Endothelial cell of umbilical vein (primary cell): ENCODE measurements at regions not wholly inside any gene's neighbourhood (a gene's known extent, or its start where the extent isn't known, plus 50 kb on each side); places are given as distances from the start of the nearest gene placed in this dataset.

Experiments
- BruUV-seq: library from RNA; stranded (reverse); fragments of 400-500 nt; replicated peaks from 2 replicates; lab custom pipeline; 2021; lab: Mats Ljungman, UMichigan
- CTCF ChIA-PET: fragments of 300-600, 350-600 bp; sonication (Branson Sonifier 250); formaldehyde crosslinking; loops from one replicate; lab custom pipeline; 2021; ENCODE audit warnings: antibody characterized with exemption, inconsistent platforms; lab: Charles Lee
- POLR2A ChIA-PET: fragments of 300-600, 350-600 bp; sonication (Branson Sonifier 250); formaldehyde crosslinking; loops from one replicate; lab custom pipeline; 2021; ENCODE audit warnings: antibody characterized with exemption, inconsistent platforms; lab: Charles Lee
- DNase-seq: peaks from one replicate; pipeline ENCODE4 v3.0.0-alpha.2; 2011; ENCODE audit warnings: low read depth, low spot score
- FAIRE-seq: peaks from 2 replicates; lab custom pipeline; 2011; peaks lifted over from hg19 to GRCh38; lab: Jason Lieb, UNC
- H2AFZ ChIP-seq: 2 replicates; pipeline ENCODE4 v1.6.0; 2012; ENCODE audit warnings: low read depth, low read length, control low read depth, inconsistent platforms
- H3K27ac ChIP-seq: 2 replicates; pipeline ENCODE4 v1.5.1; 2011; ENCODE audit warnings: low read depth, mild to moderate bottlenecking, control low read depth, low read length, moderate library complexity; ENCODE audit not compliant: insufficient read depth
- H3K27me3 ChIP-seq, 2 experiments: 2 replicates each; pipeline versions ENCODE4 v1.6.0 to v1.6.1; 2011; ENCODE audit warnings: low read length in 2 of 2, mixed read lengths in 1 of 2; ENCODE audit not compliant: control insufficient read depth in 2 of 2, insufficient read depth in 2 of 2
- H3K36me3 ChIP-seq, 2 experiments: 2 replicates in 1 of 2; 3 replicates in 1 of 2; pipeline ENCODE4 v1.5.1; 2011; ENCODE audit warnings: low read length in 2 of 2, mild to moderate bottlenecking in 1 of 2, moderate library complexity in 1 of 2; ENCODE audit not compliant: control insufficient read depth in 2 of 2, insufficient read depth in 2 of 2; ENCODE audit errors: extremely low read depth in 1 of 2
- H3K4me1 ChIP-seq: 3 replicates; pipeline ENCODE4 v1.5.1; 2011; ENCODE audit warnings: mild to moderate bottlenecking, low read length; ENCODE audit not compliant: control insufficient read depth, insufficient read depth; ENCODE audit errors: extremely low read depth
- H3K4me2 ChIP-seq: 2 replicates; pipeline ENCODE4 v1.6.1; 2011; ENCODE audit warnings: low read length, control low read depth, mixed read lengths; ENCODE audit not compliant: insufficient read depth
- H3K4me3 ChIP-seq, 3 experiments: fragments of 200-600 bp in 1 of 3; sonication (generic), shearing (Covaris generic) in 1 of 3; replicated peaks in 1 of 3; 2 replicates each; pipeline ENCODE4 v1.5.1; 2011 to 2016; ENCODE audit warnings: control low read depth in 3 of 3, low read length in 3 of 3, mild to moderate bottlenecking in 2 of 3, inconsistent platforms in 1 of 3, low read depth in 1 of 3, moderate library complexity in 1 of 3; ENCODE audit not compliant: insufficient read depth in 1 of 3
- H3K79me2 ChIP-seq: 2 replicates; pipeline ENCODE4 v1.6.0; 2012; ENCODE audit warnings: low read length, inconsistent platforms; ENCODE audit not compliant: control insufficient read depth, insufficient read depth
- H3K9ac ChIP-seq: replicated peaks from 2 replicates; pipeline ENCODE3; 2011; ENCODE audit warnings: low read length, control low read depth; ENCODE audit not compliant: insufficient read depth; ENCODE audit errors: extremely low read depth
- H3K9me1 ChIP-seq: replicated peaks from 3 replicates; pipeline ENCODE4 v1.6.0; 2011; ENCODE audit warnings: mild to moderate bottlenecking, low read length; ENCODE audit not compliant: control insufficient read depth, insufficient read depth; ENCODE audit errors: extremely low read depth
- H3K9me3 ChIP-seq: replicated peaks from 2 replicates; pipeline ENCODE4 v1.5.1; 2012; ENCODE audit warnings: low read length, inconsistent platforms; ENCODE audit not compliant: control insufficient read depth, insufficient read depth
- H4K20me1 ChIP-seq: replicated peaks from 2 replicates; pipeline ENCODE3; 2011; ENCODE audit warnings: mild to moderate bottlenecking, low read length; ENCODE audit not compliant: control insufficient read depth, insufficient read depth; ENCODE audit errors: extremely low read depth
- EZH2 ChIP-seq: IDR thresholded peaks from 2 replicates; pipeline ENCODE4 v1.6.1; 2012; ENCODE audit warnings: borderline replicate concordance, low read depth, mild to moderate bottlenecking, moderate library complexity, low read length, inconsistent platforms; ENCODE audit not compliant: severe bottlenecking
- FOS ChIP-seq: IDR thresholded peaks from 2 replicates; pipeline ENCODE4 v1.6.1; 2011; ENCODE audit warnings: mild to moderate bottlenecking, low read length, moderate library complexity, borderline replicate concordance; ENCODE audit not compliant: insufficient read depth
- GATA2 ChIP-seq: IDR thresholded peaks from 2 replicates; pipeline ENCODE4 v1.7.0; 2011; ENCODE audit warnings: low read depth, mild to moderate bottlenecking, moderate library complexity, mixed read lengths, low read length; ENCODE audit not compliant: insufficient read length, insufficient read depth
- JUN ChIP-seq: IDR thresholded peaks from 2 replicates; pipeline ENCODE4 v1.6.1; 2011; ENCODE audit warnings: borderline replicate concordance, low read depth; ENCODE audit not compliant: insufficient read length, insufficient read depth
- MYC ChIP-seq: IDR thresholded peaks from one replicate; pipeline ENCODE4 v1.6.1; 2011; ENCODE audit warnings: mild to moderate bottlenecking, low read depth, low read length
- POLR2A ChIP-seq: IDR thresholded peaks from 2 replicates; pipeline ENCODE4 v1.6.1; 2012; ENCODE audit warnings: low read depth, mild to moderate bottlenecking, control low read depth, low read length
- POLR2AphosphoS5 ChIP-seq: IDR thresholded peaks from 2 replicates; pipeline ENCODE4 v1.6.1; 2012; ENCODE audit warnings: low read depth, mild to moderate bottlenecking, control low read depth, low read length, moderate library complexity; ENCODE audit not compliant: insufficient read depth
- dilution Hi-C: fragments of 300-500 bp; cut with MboI; formaldehyde crosslinking; loops from one replicate; pipeline ENCODE4 v1.15.0; 2019; ENCODE audit warnings: low sequenced_read_pairs; ENCODE audit not compliant: extremely low pct_ligation_motif_present
- intact Hi-C: fragments of 100-400 bp; cut with micrococcal nuclease; formaldehyde crosslinking; loops from one replicate; pipeline ENCODE4 v1.10.0; 2022
- TF ChIP-seq, protein P1 (sequence below), 2 donors: IDR thresholded peaks; 1 replicate in 1 of 2; 2 replicates in 1 of 2; pipeline ENCODE4 v1.5.1; 2011; ENCODE audit warnings: low read length in 2 of 2, mild to moderate bottlenecking in 2 of 2, moderate library complexity in 2 of 2, control low read depth in 1 of 2, inconsistent platforms in 1 of 2, low read depth in 1 of 2; ENCODE audit not compliant: insufficient read depth in 1 of 2; ENCODE audit errors: extremely low read depth in 1 of 2
- TF ChIP-seq, protein P2 (sequence below): IDR thresholded peaks from 2 replicates; pipeline ENCODE4 v1.6.1; 2011; ENCODE audit not compliant: insufficient read depth, insufficient read length

DNA sequence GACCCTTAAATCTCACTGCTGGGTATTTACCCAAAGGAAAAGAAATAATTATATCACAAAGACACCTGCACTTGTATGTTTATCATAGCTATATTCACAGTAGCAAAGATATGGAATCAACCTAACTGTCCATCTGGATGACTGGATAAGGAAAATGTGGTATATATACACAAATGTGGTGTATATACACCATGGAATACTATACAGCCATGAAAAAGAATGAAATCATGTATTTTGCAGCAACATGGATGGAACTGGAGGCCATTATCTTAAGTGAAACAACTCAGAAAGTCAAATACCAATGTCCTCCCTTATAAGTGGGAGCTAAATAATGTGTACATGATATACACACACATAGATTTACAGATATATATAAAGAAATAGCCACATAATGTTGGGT lies 168.2 kb downstream of the SH2D4B start:
- Histone ChIP-seq H3K4me2 (no peak overlapping the region), H3K9me3 (no peaks in the 10 kb centered on the region), H4K20me1 (no peaks in the 10 kb centered on the region), H3K4me1 (no peaks in the 10 kb centered on the region), H3K27ac (no peak overlapping the region), H3K79me2 (no peaks in the 10 kb centered on the region), H3K9ac (no peak overlapping the region), H3K36me3 (no peaks in the 10 kb centered on the region), H3K4me3 (no peak overlapping the region), H3K27me3 (no peaks in the 10 kb centered on the region), H2AFZ (no peak overlapping the region), H3K9me1 (no peaks in the 10 kb centered on the region)
- no TSS peak for BruUV-seq
- intact Hi-C loops, result no loop called here
- TF ChIP-seq MYC (no peak), GATA2 (no peak), POLR2AphosphoS5 (no peak), EZH2 (no peak), POLR2A (no peak), FOS (no peak), JUN (no peak)
- TF ChIP-seq, protein P1, sequence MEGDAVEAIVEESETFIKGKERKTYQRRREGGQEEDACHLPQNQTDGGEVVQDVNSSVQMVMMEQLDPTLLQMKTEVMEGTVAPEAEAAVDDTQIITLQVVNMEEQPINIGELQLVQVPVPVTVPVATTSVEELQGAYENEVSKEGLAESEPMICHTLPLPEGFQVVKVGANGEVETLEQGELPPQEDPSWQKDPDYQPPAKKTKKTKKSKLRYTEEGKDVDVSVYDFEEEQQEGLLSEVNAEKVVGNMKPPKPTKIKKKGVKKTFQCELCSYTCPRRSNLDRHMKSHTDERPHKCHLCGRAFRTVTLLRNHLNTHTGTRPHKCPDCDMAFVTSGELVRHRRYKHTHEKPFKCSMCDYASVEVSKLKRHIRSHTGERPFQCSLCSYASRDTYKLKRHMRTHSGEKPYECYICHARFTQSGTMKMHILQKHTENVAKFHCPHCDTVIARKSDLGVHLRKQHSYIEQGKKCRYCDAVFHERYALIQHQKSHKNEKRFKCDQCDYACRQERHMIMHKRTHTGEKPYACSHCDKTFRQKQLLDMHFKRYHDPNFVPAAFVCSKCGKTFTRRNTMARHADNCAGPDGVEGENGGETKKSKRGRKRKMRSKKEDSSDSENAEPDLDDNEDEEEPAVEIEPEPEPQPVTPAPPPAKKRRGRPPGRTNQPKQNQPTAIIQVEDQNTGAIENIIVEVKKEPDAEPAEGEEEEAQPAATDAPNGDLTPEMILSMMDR (IDR thresholded peaks at IDR 0.05; ENCODE audit: extremely low read depth in 1 of 2, insufficient read depth in 1 of 2, low read depth in 1 of 2, low read length in 2 of 2), result no peak
- TF ChIP-seq, protein P2, sequence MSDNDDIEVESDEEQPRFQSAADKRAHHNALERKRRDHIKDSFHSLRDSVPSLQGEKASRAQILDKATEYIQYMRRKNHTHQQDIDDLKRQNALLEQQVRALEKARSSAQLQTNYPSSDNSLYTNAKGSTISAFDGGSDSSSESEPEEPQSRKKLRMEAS, result no peak
- dilution Hi-C loops, result no loop called here
- FAIRE-seq, result no peak
- CTCF ChIA-PET, result no interaction called here
- DNase-seq, result no peak
- POLR2A ChIA-PET, result no interaction called here
